Neutrophil (primary cell): ENCODE measurements at regions not wholly inside any gene's neighbourhood (a gene's known extent, or its start where the extent isn't known, plus 50 kb on each side); places are given as distances from the start of the nearest gene placed in this dataset.
"Not testable (repeated sequence)": the region's sequence is repeated elsewhere in the genome, so short reads cannot be mapped to it uniquely, and the experiment has no call there.

ENCODE experiments used
- H3K27ac ChIP-seq: fragments of 200-600 bp; sonication (generic); 2 replicates; pipeline ENCODE4 v1.5.1; 2016; ENCODE audit warnings: mild to moderate bottlenecking, moderate library complexity
- H3K27me3 ChIP-seq: fragments of 200-600 bp; sonication (generic); 2 replicates; pipeline ENCODE4 v1.6.0; 2016; ENCODE audit warnings: mild to moderate bottlenecking
- H3K36me3 ChIP-seq: fragments of 200-600 bp; sonication (generic); 2 replicates; pipeline ENCODE4 v1.5.1; 2017
- H3K4me1 ChIP-seq, 2 experiments: fragments of 200-600 bp in 1 of 2; sonication (generic) in 1 of 2; 1 replicate in 1 of 2; 2 replicates in 1 of 2; pipeline versions ENCODE4 v1.5.1 to v1.6.1; 2013 to 2016; ENCODE audit warnings: low read depth in 1 of 2, low read length in 1 of 2, mild to moderate bottlenecking in 1 of 2, moderate library complexity in 1 of 2; ENCODE audit not compliant: control insufficient read depth in 1 of 2, insufficient read depth in 1 of 2
- H3K4me3 ChIP-seq, 2 experiments: fragments of 200-600 bp in 1 of 2; sonication (generic) in 1 of 2; 1 replicate in 1 of 2; 2 replicates in 1 of 2; pipeline ENCODE4 v1.5.1; 2013 to 2016; ENCODE audit warnings: low read depth in 1 of 2, low read length in 1 of 2, mild to moderate bottlenecking in 1 of 2, moderate library complexity in 1 of 2
- H3K9me3 ChIP-seq: fragments of 200-600 bp; sonication (generic); 2 replicates; pipeline ENCODE4 v1.5.1; 2016
- TF ChIP-seq, protein P1 (sequence below): fragments of 200-600 bp; sonication (generic); IDR thresholded peaks from 2 replicates; pipeline ENCODE4 v1.5.1; 2016; ENCODE audit warnings: antibody characterized with exemption

DNA sequence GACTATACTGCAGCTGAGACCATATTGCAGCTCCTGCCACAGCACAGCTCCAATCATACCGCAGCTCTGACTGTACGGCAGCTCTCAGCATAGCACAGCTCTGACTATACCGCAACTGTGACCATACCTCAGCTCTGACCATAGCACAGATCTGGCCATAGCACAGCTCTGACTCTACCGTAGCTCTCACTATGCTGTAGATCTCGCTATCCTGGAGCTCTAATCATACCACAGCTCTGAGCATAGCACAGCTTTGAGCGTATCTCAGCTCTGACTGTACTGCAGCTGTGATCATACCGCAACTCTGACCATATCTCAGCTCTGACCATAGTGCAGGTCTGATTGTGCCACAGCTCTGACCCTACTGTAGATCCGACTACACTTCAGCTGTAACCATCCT lies 139.2 kb downstream of the ASMT start:
- peaks cover 4% of the 10 kb centered on the region for H3K9me3 ChIP-seq
- H3K36me3 ChIP-seq, result no peaks in the 10 kb centered on the region
- TF ChIP-seq, protein P1, sequence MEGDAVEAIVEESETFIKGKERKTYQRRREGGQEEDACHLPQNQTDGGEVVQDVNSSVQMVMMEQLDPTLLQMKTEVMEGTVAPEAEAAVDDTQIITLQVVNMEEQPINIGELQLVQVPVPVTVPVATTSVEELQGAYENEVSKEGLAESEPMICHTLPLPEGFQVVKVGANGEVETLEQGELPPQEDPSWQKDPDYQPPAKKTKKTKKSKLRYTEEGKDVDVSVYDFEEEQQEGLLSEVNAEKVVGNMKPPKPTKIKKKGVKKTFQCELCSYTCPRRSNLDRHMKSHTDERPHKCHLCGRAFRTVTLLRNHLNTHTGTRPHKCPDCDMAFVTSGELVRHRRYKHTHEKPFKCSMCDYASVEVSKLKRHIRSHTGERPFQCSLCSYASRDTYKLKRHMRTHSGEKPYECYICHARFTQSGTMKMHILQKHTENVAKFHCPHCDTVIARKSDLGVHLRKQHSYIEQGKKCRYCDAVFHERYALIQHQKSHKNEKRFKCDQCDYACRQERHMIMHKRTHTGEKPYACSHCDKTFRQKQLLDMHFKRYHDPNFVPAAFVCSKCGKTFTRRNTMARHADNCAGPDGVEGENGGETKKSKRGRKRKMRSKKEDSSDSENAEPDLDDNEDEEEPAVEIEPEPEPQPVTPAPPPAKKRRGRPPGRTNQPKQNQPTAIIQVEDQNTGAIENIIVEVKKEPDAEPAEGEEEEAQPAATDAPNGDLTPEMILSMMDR, result no peak

DNA sequence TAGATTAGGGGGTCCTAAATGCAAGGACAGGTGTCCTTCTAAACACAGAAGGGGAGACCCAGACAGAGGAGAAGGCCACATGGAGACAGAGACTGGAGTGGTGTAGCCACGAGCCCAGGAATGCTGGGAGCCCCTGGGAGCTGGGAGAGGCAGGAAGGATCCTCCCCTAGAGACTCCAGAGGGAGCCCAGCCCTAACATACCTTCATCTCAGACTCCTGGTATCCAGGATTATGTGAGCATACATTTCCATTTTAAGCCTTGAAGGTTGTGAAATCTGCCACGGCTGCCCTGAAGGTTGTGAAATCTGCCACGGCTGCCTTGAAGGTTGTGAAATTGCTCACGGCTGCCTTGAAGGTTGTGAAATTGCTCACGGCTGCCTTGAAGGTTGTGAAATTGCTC lies 148.4 kb downstream of the ASMT start:
- TF ChIP-seq, protein P1, result no peak
- Histone ChIP-seq H3K36me3 (no peaks in the 10 kb centered on the region), H3K4me3 (no peak overlapping the region), H3K4me1 (no peaks in the 10 kb centered on the region), H3K9me3 (peaks cover 24% of the 10 kb centered on the region), H3K27me3 (no peaks in the 10 kb centered on the region), H3K27ac (no peak overlapping the region)

More for the DNA sequence above, 139.2 kb downstream of the ASMT start:
- Histone ChIP-seq H3K4me3 (no peak overlapping the region), H3K27ac (no peak overlapping the region), H3K27me3 (no peaks in the 10 kb centered on the region), H3K4me1 (no peaks in the 10 kb centered on the region)

DNA sequence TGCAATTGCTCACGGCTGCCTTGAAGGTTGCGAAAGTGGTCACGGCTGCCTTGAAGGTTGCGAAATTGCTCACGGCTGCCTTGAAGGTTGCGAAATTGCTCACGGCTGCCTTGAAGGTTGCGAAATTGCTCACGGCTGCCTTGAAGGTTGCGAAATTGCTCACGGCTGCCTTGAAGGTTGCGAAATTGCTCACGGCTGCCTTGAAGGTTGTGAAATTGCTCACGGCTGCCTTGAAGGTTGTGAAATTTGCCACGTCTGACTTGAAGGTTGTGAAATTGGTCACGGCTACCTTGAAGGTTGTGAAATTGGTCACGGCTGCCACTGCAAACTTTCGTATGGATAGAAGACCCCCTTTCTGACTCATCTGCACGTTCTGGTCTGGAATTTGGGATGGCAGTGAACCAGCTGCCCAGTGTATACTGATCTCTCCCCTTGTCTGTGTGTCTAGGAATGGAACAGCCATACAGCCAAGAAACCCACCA lies 150.1 kb downstream of the ASMT start:
- not testable (repeated sequence) for H3K4me3 ChIP-seq, H3K27me3 ChIP-seq, H3K4me1 ChIP-seq, H3K36me3 ChIP-seq
- H3K27ac ChIP-seq, result peak overlapping the region; percentile 23
- H3K9me3 ChIP-seq, result peaks cover 24% of the 10 kb centered on the region

DNA sequence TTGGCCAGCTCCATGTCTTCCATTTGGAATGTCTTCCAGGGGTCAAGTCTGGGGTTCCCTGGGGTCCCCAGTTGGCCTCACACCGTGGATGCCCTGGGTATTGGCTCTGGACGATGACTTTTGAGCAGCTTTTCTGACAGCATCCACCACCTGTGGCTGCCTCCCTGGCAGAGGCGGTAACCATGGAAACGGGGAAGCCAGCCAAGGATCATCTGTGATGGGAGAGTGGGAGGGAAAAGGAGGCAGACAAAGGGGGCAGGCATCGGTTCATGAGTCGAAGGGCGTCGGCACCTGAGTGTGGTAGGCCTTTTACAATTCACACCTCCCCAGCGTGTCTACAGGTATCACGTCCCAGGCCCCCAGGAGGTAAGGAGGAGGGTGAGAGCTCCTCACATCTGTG lies 152.2 kb downstream of the ASMT start:
- H3K9me3 ChIP-seq, result peaks cover 21% of the 10 kb centered on the region
- no peaks in the 10 kb centered on the region for H3K36me3 ChIP-seq
- no peak overlapping the region for H3K27ac ChIP-seq
- H3K27me3 ChIP-seq, result no peaks in the 10 kb centered on the region
- TF ChIP-seq, protein P1, result no peak
- H3K4me3 ChIP-seq, result no peak overlapping the region
- H3K4me1 ChIP-seq, result no peaks in the 10 kb centered on the region

DNA sequence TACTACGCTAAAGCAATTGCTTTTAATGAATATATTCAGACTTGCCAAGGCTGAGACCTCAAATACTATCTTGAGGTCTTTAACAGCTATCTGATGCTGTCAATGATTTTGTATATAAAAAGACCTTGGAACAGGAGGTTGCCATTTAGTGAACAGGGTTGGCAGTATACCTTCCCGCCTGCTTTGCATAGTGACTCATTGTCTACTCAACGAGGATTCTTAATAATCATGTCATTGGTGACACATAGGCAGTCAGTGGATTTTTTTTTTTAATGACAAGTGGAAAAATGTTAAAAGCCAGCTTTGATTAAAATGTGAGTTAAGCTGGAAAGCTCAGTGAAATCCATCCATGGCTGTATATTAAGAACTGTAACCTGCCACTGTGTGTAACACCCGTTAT lies 164.0 kb downstream of the ASMT start:
- H3K9me3 ChIP-seq, result no peaks in the 10 kb centered on the region
- TF ChIP-seq, protein P1, result no peak
- no peaks in the 10 kb centered on the region for H3K27me3 ChIP-seq

DNA sequence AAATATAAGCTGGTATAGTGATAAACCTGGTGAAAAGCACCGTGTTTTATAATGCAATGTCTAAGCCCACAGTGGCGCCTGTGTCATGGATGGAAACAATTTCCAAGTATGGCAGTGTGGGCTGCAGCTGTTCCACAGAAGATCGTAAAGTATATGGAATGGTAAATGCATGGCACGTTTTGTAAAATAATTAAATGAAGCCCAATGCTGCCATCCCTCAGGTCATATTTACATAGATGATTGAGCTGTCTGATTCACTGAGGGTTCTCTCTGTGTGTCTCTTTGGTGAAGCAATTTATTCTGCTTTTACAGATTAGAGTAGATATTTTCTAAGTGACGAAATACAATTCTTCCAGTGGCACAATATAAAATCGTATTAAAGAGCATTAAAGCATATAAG lies 164.8 kb downstream of the ASMT start:
- Histone ChIP-seq H3K36me3 (no peaks in the 10 kb centered on the region), H3K4me1 (no peaks in the 10 kb centered on the region), H3K27ac (no peak overlapping the region), H3K27me3 (no peaks in the 10 kb centered on the region), H3K4me3 (no peak overlapping the region), H3K9me3 (no peaks in the 10 kb centered on the region)
- TF ChIP-seq, protein P1, result no peak

More for the DNA sequence above, 164.0 kb downstream of the ASMT start:
- Histone ChIP-seq H3K36me3 (no peaks in the 10 kb centered on the region), H3K4me3 (no peak overlapping the region), H3K27ac (no peak overlapping the region), H3K4me1 (no peaks in the 10 kb centered on the region)
